ENCODE measurements at regions not wholly inside any gene's neighbourhood (a gene's known extent, or its start where the extent isn't known, plus 50 kb on each side); places are given as distances from the start of the nearest gene placed in this dataset.

GRCh38 chr10:132134241-132135052 is 52.3 kb upstream of the DPYSL4 start:
- in situ Hi-C loops (cut with MboI; ENCODE audit: low pct_unique_long_range_greater_than_20kb, low sequenced_read_pairs, unreplicated experiment) = loop anchor here (25.0 kb wide), 1 partner anchor 247 kb away; no protein-coding TSS in a partner anchor
- TF ChIP-seq CTCF (IDR thresholded peaks at IDR 0.05; ENCODE audit: extremely low read depth, insufficient read depth, missing control alignments) = no peak
- DNase-seq (ENCODE audit: low spot score) = no peak

GRCh38 chr10:132135053-132135872 is 51.5 kb upstream of the DPYSL4 start:
- no peak for TF ChIP-seq CTCF (IDR thresholded peaks at IDR 0.05; ENCODE audit: extremely low read depth, insufficient read depth, missing control alignments)
- no peak for DNase-seq (ENCODE audit: low spot score)
- in situ Hi-C loops (cut with MboI; ENCODE audit: low pct_unique_long_range_greater_than_20kb, low sequenced_read_pairs, unreplicated experiment) = loop anchor here (25.0 kb wide), 1 partner anchor 248 kb away; no protein-coding TSS in a partner anchor

DNA sequence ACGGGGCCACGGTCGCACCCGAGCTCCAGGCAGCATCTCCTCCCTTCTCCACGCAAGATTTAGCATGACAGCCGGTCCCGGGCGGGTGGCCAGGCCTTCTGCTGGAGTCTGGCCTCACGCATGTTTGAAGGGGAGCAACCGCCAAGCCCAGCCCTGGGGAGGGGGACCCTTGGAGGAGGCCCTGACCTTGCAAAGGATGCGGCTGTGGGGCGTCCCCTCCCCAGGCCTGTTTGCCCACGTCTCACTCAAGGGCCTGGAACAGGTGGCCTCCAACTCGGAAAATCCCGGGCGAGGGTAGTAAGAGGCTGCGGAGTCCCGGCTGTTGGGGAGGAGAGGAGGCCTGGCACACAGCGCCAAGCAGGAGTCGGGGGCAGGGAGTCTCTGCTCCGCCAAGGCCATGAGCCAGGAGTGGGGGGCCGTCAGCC is 50.6 kb upstream of the DPYSL4 start:
- DNase-seq (ENCODE audit: low spot score) = no peak
- in situ Hi-C loops (cut with MboI; ENCODE audit: low pct_unique_long_range_greater_than_20kb, low sequenced_read_pairs, unreplicated experiment) = loop anchor here (25.0 kb wide), 1 partner anchor 249 kb away; no protein-coding TSS in a partner anchor
- TF ChIP-seq CTCF (IDR thresholded peaks at IDR 0.05; ENCODE audit: extremely low read depth, insufficient read depth, missing control alignments) = no peak

DNA sequence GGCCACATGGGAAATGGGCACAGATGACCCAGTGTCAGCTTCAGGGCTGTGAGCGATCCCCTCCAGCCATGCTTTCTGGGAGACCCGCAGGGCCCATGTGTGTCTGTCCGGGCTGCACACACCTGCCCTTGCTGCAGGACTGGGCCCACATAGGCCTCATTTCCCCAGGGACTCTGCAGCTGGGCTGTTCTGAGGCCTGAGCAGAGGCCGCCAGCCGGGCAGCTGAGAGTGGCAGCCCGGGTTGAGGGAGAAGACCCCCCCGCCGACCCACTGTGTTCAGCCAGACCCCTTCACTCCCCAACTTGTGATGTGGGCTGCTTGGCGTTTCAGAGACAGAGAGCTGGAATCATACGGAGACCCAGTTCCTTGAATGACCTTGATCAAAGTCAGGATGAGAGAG is 50.1 kb upstream of the DPYSL4 start:
- DNase-seq (ENCODE audit: low spot score) = no peak
- in situ Hi-C loops (cut with MboI; ENCODE audit: low pct_unique_long_range_greater_than_20kb, low sequenced_read_pairs, unreplicated experiment) = loop anchor here (25.0 kb wide), 1 partner anchor 249 kb away; no protein-coding TSS in a partner anchor
- TF ChIP-seq CTCF (IDR thresholded peaks at IDR 0.05; ENCODE audit: extremely low read depth, insufficient read depth, missing control alignments) = no peak

All from GM13977 (cell line).